NCI-H748 (cell line): ENCODE measurements at regions not wholly inside any gene's neighbourhood (a gene's known extent, or its start where the extent isn't known, plus 50 kb on each side); places are given as distances from the start of the nearest gene placed in this dataset.
"Not testable (repeated sequence)": the region's sequence is repeated elsewhere in the genome, so short reads cannot be mapped to it uniquely, and the experiment has no call there.

Source experiments
- DNase-seq: peaks from one replicate; lab custom pipeline; 2025; ENCODE audit not compliant: unreplicated experiment; lab: John Stamatoyannopoulos, UW

DNA sequence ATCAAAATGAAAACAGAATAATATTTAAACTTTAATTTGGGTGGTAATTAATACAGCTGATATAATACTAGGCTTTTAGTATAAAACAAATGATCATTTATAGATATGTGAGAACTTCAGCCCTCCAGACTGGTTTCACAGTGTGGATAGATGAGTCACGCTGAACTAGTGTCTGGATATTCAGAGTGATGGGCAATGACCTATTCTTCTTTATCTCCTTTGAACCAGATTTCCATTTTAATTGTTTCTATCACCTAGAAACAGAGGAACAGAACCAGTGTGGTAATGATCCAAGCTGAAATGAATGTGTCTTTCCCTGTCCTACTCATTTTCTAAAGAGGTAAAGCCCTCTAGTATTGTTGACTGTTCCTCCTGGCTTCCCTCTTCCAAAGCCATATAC is 155.2 kb upstream of the GK2 start:
- no peak for DNase-seq

DNA sequence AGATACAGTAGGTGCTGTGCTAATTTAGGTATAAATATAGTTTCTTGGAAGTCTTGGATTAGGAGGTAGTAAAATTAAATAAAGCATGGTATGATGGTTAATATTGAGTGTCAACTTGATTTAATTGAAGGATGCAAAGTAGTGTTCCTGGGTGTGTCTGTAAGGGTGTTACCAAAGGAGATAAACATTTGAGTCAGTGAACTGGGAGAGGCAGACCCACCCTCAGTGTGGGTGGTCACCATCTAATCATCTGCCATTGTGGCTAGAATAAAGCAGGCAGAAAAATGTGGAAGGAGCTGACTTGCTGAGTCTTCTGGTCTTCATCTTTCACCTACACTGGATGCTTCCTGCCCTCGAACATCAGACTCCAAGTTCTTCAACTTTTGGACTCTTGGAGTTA is 153.7 kb upstream of the GK2 start:
- DNase-seq, result no peak

DNA sequence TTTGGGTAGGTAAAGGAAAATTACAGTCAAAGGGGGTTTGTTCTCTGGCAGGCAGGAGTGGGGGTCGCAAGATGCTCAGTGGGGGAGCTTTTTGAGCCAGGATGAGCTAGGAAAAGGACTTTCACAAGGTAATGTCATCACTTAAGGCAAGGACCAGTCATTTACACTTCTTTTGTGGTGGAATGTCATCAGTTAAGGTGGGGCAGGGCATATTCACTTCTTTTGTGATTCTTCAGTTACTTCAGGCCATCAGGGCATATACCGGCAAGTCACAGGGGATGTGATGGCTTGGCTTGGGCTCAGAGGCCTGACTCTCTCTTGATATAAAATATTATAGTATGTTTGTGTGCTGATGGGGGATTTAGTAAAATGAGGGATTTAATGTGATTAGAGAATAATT is 151.4 kb upstream of the GK2 start:
- DNase-seq, result not testable (repeated sequence)

DNA sequence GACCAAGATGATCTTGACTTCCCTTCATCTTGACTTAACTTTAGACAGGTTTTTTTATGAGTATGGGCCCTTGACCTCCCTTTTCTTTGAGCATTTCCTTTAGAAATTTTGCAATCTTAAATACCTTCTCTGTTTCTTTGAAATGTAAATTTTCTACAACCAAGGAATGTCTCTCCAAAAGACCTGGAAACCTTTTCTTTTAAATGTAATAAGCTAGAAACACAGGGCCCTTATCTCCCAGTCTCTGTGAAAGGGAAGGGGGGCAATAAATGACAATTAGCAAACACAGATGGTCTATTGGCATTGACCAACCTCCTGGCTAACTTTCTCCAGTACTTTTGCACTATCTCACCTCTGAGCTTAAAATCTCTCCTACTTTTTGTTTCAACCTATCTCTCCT is 144.3 kb upstream of the GK2 start:
- no peak for DNase-seq

DNA sequence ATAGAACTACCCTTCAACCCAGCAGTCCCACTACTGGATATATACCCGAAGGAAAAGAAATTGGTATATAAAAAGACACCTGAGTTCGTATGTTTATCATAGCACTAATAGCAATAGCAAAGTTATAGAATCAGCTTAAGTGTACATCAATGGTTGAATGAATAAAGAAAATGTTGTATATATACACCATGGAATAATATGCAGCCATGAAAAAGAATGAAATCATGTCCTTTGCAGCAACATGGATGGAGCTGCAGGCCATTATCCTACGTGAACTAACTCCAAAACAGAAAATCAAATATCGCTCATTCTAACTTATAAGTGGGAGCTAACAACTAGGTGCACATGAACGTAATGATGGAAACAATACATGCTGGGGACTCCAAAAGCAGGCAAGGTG is 143.5 kb upstream of the GK2 start:
- no peak for DNase-seq

DNA sequence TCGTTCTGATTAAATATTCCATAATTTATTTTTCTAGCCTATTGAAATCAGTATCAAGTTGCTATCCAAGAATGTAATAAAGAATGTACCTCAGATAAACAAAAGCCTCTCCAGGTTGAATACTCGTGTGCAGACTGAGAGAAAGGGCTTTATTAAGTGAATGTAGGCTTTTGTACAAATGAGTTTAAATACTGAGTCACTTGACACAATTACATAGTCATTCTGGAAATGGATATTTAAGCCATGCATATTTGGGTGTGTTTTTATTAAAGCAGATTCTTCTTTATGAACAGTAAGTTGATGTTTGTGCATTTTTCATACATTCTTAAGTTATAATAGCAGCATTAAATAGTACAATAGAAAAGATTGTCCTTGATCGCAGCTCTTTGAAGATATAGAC is 139.8 kb upstream of the GK2 start:
- DNase-seq, result no peak

DNA sequence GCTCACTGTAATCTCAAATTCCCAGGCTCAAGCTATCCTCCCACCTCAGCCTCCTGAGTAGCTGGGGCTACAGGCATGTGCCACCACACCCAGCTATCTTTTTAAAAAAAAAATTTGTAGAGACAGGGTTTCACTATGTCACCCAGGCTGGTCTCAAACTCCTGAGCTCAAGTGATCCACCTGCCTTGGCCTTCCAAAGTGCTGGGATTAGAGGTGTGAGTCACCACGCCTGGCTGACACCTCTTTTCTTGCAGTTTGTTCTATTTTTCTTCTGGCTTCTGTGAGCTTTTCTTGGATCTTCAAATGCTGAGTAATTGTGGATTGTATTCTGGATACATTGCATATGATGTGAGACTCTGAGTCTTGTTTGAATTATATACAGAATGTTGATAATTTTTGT is 137.3 kb upstream of the GK2 start:
- DNase-seq, result not testable (repeated sequence)

DNA sequence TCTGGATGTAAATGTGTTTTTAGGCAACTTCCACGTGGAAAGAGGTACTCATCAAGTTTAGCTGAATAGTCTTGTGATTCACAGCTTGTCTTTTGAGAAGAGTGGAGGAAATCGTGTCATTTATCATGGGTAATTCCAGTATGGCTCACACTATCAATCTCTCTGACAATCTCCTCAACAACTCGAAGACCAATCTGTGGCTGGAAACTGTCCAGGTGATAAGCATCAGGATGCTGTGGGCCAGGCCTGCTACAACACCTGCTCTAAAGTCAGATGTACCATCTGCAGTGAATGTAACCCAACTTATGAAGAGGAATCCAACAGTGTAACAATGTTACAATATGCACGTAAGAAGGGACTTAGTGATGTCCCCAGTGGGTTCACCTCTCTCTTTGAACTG is 132.1 kb upstream of the GK2 start:
- DNase-seq, result no peak

DNA sequence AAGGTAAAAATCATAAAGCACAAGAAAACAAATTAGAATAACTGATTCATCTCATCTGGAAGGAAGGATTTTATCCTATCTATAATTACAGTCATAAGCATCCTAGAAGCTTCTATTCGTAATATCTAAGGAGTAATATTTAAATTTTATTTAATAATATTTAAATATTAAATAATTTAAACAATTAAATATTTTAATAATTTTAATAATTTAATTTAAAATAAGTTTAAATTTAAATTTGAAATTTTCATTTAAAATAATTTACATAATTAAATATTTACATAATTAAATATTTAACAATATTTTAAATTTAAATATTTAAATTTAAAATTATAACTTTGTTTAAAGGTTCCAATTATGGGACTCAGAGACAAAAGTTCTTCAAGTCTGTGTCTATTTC is 127.5 kb upstream of the GK2 start:
- no peak for DNase-seq

DNA sequence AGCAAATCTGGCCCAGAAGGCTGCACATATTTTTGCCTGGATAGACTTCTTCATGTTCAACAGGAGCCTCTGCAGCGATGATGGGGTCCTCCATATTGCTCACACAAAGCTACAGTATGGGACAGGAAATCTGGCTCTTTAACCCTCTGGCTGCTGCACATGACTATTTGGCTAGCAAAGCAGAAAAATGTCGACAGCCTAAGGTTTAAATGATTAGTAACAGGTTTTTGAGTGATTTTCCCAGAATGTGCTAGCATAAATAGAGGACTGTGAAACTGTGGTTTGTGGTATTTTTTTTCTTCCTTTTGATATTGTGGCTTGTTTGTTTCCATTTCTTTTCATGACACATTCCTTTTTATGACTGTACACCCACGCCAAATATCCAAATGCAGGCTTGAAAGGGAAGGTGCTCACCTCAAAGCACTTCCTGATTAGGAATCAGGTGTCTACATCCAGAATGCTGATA is 120.2 kb upstream of the GK2 start:
- DNase-seq, result no peak

DNA sequence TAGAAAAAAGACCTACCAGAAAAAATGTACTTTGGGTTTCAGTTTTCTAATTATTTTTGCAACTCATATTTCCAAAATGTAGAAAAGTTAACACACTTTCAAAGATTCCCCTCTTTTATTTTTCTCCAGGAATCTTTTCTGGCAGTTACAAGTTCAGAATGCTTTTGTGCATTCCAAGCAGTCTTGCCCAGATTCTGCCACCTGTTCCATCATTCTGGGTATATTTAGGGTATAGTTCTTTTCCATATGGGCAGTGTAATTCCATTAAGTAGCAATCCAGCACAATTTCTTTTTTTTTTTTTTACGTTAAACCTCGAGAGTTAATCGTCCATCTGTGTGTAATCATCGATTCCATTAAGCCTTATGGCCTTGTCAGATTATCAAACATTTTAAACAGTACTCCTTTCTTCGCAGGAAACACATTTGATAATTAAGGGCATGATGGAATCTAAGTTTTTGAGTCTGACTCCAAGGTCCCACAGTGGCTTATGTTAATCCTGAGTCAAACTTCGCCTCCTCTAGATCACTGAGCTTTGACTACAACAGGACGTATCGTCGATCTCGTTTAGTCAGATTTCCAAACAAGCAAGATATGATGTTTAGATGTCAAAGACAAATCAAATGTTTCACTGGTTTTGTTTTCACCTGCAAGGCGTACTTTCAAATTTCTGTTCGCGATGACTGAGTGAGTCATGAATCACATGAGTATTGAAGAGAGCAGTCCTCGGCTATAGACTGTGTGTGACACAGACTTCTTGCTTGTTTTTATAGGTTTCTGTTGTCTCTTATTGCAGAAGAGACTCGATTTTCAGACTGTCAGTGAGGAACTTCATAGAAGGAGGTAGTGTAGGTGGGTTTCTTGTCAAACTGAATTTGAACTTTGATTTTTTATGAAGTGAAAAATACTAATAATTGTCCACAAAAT is 118.9 kb upstream of the GK2 start:
- DNase-seq, result no peak

DNA sequence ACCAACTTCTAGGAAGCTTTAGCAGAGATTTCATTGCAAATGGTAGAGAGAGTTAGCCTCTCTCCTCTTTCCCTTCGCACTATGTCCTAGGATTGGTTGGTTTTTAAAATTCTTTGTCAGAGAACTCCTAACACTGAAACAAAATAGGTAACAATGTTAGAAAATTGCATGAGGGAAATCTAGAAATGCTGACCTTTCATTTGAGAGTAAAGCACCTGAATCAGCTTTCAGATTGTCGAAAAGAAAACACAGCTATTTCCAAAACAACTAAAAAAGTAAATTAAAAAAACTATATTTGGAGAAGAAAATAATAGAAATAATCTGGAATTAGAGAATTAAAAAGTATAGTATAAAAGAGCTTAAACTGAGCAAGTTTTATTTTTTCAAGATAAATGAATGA is 108.1 kb upstream of the GK2 start:
- no peak for DNase-seq

DNA sequence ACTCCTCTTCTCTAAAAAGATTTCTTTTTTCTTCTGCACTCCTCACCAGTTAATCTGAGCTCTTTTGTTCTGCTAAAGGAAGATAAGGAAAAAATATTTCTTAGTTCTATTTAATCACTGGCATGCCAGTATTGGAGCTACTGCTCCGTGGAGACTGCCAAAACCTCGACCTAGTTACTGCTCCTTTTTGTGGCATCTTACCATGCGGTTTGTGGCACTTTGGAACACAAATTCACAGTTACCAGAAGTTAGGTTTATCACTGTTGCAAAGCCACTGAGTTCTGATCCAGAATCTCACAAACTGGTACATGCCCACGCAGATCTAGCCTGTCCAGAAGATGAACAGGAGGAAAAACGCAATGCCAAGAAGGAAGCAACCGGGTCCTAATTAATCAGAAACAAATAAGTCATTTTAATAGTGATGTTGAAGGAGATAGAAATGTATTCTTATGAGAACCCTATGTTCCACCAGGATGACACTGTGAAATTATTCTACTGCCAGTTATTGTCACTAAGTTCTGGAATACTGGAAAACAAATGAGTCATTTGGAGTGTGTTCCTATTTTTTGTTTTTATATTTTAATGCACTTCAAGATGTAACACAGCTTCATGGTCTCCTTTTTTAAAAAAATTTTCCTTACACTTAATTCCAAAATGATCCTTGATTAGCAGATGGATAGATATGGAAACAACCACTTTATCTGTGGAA is 106.7 kb upstream of the GK2 start:
- no peak for DNase-seq

DNA sequence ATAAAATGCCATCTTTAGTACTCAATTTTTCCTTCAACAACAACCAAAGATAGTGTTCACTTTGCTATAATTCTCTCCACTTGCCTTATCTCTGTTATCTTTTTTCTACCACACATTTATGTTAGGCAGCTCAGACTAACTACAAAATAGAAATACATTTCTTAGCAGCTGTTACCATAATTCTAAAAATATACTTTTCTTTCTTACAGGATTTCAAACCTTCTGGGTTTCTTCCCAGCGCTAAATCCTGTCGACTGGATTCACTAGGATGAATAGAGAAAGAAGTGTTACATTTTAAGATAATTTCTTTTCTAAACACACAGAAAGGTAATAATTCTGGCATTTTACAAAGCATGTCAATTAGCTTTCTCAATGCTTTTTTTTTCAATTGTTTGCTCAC is 105.5 kb upstream of the GK2 start:
- no peak for DNase-seq

DNA sequence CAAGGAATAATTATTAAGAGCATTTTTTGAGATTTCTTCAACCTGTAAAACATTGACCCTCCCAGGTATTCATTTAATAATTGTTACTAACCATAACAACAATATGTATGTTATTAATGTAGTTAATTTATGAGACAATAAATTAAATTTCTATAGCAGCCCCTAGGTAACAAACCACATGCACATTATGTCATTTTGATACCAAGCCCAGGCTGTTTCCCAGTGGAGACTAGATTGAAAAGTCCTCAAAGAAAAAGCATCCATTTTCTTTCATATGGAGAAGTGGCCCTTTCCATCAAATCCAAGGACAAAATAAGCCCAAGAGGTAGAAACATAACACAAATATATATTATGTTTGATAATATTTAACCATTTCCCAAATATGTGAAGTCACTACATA is 104.3 kb upstream of the GK2 start:
- no peak for DNase-seq

DNA sequence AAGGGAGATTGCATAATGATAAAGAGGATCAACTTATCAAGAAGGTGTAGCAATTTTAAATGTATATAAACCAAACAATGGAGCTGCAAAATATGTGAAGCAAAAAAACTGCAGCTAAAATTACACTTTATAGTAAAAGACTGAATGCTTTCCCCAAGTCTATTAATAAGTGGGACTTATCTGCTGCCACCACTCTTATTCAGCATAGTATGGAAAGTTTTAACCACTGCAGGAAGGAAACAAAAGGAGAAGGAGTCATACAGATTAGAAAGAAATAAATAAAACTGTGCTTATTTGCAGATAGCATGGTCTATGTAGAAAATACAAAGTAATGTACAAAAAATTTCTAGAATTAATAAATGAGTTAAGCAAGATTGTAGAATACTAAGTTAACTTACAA is 94.1 kb upstream of the GK2 start:
- DNase-seq, result no peak

DNA sequence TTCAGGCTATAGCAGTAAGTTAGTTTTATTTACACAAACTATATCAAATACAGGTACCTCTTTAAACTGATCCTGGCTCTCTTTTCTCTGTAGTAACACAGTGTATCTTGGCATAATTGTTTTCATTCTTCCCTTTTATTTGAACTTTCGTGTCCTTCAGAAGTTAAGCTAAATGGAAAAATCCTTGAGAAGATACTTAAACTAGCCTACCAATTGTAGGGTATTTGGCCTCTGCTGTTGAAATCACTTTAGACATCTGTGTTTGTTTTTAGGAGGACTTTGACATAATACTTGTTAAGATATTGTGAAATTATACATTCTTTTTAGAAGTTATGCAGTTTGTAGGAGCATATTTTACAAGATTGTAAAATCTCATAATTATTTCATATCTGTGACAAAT is 90.3 kb upstream of the GK2 start:
- no peak for DNase-seq

DNA sequence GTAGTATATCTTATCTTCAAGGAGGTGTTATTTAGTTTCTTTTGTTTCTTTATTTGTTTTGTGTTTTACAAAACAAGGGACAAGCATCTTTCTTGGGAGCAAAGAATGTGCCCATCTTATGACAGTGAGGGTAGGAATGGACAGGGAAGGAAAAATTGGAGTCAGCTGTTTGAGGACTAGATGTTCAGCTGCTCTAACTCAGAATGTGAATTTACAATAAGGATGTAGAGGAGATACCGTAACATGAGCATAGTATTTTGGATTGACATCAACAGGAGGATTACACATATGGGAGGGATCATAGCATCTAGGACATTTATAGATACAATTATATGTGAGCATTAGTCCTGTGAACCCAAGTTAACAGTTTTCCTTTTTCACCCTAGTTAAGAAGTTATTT is 89.0 kb upstream of the GK2 start:
- no peak for DNase-seq

DNA sequence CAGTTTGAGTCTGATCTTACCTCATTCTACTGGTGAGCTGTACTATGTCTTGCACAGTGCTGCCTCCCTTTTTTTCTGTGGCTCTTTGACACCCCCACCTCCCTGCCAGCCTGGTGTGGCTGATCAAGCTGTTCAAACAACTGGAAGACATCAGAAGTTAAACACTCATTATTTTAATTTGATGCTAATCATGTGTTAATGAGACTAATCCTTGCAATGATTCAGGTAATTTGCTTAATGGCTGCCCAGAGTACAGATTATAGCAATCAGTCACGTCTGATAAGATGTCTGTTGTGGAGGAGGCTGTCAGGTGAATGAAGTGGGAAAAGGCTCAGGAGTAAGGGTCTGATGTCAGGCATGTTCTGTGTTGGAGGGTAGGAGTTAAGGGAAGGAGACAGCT is 87.4 kb upstream of the GK2 start:
- DNase-seq, result peak; percentile 47

DNA sequence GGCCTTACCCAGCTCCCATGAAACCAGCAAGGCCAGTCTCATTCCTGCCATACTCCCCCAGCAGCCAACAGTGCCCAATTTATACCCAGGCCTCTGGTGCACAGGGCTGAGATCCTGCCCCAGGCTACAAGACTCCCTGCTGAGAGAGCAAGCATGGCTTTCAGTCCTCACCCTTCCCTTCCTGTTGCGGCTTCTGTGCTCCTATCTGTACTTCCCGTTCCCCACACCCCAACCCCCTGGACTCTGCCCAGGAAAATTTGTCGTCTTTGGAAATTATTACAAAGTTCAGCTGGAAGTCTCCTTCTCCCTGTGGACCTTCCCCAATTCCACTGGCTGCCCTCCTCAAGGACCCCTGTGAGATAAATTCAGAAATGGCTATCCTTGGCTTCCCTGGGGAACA is 84.1 kb upstream of the GK2 start:
- DNase-seq, result peak; percentile 1

DNA sequence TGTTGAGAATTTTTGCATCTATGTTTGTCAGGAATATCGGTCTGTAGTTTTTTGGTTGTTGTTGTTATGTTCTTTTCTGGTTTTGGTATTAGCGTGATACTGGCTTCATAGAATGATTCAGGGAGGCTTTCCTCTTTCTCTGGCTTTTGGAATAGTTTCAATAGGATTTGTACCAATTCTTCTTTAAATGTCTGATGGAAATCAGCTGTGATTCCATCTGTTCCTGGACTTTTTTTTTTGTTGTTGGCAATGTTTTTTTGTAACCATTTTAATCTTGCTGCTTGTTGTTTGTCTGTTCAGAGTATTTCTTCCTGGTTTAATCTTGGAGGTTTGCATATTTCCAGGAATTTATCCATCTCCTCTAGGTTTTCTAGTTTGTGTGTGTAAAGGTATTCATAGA is 81.5 kb upstream of the GK2 start:
- DNase-seq, result no peak

DNA sequence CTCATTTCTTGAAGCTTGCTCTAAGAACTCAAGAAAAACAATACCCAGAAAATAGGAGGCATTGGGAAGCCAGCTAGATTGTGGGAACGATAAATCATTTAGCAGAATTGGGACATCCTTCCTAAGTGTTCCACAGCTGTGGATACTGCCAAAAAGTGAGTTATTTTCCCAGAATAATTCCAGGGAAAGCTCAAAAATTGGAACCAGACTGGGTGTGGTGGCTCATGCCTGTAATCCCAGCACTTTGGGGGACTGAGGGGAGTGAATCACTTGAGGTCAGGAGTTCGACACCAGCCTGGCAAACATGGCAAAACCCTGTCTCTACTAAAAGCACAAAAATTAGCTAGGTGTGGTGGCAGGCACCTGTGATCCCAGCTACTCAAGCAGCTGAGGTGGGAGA is 68.2 kb upstream of the GK2 start:
- no peak for DNase-seq

DNA sequence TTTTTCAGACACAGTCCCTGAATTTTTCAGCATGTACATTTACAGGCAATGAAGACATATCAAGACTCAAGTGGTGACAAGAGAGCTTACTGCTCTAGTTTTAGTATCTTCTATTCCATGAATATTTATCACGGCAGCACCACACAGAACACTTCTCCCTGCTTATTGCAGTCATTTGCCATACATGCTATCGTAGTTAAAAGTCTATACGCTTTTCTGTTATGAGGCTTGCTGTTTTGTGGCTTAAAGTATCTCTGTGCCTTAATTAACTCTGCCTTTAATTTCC is 65.4 kb upstream of the GK2 start:
- peak; percentile 23 for DNase-seq
